ENCODE measurements at regions not wholly inside any gene's neighbourhood (a gene's known extent, or its start where the extent isn't known, plus 50 kb on each side); places are given as distances from the start of the nearest gene placed in this dataset.

DNA sequence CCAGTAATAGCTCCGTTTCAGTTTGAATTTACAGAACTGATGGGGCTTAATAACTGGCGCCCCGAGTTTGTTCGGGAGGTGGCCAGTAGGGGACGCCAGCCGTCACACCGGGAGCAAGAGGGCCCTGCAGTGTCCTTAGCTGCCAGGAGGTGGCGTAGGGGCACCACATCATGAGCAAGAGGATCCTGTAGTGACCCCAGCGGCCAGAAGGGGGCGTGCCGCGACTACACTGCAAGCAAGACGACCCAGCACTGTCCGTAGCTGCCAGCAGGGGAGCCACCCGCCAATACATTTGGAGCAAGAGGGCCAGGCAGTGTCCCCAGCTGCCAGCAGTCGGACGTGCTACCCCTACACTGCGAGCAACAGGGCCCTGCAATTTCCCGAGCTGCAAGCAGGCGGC, 663.7 kb upstream of the B3GAT1 start:
- TF ChIP-seq, protein P1, sequence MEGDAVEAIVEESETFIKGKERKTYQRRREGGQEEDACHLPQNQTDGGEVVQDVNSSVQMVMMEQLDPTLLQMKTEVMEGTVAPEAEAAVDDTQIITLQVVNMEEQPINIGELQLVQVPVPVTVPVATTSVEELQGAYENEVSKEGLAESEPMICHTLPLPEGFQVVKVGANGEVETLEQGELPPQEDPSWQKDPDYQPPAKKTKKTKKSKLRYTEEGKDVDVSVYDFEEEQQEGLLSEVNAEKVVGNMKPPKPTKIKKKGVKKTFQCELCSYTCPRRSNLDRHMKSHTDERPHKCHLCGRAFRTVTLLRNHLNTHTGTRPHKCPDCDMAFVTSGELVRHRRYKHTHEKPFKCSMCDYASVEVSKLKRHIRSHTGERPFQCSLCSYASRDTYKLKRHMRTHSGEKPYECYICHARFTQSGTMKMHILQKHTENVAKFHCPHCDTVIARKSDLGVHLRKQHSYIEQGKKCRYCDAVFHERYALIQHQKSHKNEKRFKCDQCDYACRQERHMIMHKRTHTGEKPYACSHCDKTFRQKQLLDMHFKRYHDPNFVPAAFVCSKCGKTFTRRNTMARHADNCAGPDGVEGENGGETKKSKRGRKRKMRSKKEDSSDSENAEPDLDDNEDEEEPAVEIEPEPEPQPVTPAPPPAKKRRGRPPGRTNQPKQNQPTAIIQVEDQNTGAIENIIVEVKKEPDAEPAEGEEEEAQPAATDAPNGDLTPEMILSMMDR (IDR thresholded peaks at IDR 0.05), result no peak
- no peak for TF ChIP-seq POLR2AphosphoS5 (IDR thresholded peaks at IDR 0.05; ENCODE audit: insufficient read depth in 1 of 2, low read depth in 1 of 2)
